ENCODE measurements at regions not wholly inside any gene's neighbourhood (a gene's known extent, or its start where the extent isn't known, plus 50 kb on each side); places are given as distances from the start of the nearest gene placed in this dataset.
A peak's percentile ranks its signal among the peaks of the same experiment; 100 is the strongest.

DNA sequence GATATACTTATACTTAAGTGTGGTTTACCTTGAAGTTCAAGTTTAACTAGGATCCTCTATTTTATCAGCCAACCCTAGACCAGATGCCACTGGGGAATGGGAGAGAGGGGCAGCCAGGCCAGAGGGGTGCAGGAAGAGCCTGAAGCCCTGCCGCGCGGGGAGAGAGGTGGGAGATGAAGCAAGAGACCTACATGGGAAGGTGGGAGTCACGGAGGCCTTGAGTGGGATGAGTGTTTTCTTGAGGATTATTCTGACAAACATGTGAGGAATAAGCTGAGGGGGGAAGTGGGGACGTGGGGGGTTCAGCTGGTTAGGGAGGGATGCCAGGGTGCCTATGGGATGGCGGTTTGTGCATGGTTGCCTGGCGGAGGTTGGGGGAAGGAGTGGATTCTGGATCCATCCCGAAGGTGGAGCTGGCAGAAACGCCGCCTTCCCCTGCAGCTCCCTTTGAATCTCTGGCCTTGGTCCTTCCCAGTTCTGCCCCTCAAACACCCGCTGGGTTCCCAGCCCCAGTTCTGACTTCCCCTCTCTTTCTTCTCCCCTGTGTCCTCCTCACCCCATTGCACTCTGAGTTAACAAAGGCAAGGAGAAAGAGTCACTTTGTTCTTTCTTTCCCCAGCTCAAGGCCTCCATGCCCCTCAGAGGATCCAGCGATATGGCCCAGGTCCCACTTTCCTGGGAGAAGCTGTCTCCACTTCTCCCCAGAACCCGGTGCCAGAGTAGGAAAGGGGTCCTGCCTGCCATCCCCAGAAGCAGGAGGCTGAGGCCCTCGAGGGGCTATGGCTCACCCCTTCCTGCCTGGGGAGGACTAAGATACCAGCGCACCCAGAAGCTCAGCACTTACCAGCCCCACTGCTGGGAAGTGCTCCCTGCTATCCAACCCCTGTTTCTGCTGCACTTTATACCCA is 274.2 kb downstream of the UACA start:
- no peak for DNase-seq

DNA sequence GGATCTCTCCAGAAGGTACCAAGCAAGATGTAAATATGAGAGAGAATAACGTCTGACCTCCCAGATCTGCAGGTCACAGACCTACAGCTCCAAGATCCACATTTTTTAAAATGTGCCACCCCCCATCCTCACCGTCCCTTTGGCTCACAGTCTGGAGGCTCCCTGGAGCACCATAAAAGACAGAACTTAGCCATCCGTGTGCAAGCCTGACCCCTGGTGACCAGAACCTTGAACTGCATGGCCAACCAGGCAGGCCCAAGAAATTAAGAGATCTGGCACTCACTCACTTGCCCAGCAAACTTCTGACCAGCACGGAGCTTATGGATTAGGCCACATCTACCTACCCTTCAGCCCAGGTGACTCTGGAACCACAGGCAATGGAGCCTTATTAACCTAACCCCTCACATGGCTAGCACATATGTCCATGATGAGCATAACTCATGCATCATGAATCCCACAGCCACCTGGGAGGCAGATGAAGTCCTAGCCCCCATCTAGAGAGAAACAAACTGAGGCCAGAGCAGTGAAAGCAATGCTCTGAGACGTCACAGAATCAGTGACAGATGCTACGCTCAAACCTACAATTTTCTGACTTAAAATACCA is 275.3 kb downstream of the UACA start:
- peak; percentile 83 to 90 for DNase-seq

- peak; percentile 54 to 61 for DNase-seq
Observed at GRCh38 chr15:70487387-70487740, 276.0 kb downstream of the UACA start.

DNA sequence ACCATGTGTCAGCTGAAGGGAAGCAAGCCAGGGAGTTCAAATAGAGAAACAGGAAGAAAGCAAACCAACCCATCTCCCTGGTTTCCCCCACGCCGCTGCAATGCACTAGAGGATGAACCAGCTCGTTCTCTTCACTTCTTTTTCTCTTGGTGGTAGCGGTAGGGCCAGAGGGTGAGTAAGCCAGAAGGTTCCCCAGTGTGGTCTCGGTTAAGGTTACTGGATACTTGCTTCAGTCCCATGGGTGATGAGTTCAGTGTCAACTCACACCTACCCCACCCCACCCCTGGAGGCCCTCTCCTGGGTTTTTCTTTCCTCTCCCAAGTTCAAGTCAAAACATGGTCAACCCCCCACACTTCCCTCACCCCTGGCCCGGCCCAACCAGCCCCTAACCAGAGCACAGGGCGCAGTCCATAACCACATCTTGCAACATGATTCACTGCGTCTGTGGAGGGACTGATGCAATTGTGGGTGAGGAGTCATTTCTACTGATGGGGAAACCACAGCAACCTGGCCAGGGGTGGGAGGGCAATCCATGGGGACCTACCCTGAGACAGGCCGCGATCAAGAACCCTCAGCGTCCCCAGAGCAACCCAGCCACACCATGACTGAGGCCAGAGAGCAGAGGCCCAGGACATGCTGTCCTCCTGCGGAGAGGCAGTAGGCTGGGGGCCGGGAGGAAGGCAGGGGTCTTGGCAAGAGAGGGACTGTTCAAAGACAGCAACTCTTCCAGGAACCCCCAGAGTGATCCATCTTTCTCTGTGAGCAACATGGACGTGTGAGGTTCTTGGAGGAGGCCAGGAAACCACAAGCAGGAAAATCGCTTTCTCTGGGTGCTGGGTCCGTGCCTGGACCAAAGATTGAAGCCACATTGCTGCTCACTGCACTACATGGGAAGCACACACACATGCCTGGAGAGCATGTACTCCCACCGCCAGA is 276.6 kb downstream of the UACA start:
- peak; percentile 93 to 94 for DNase-seq

DNA sequence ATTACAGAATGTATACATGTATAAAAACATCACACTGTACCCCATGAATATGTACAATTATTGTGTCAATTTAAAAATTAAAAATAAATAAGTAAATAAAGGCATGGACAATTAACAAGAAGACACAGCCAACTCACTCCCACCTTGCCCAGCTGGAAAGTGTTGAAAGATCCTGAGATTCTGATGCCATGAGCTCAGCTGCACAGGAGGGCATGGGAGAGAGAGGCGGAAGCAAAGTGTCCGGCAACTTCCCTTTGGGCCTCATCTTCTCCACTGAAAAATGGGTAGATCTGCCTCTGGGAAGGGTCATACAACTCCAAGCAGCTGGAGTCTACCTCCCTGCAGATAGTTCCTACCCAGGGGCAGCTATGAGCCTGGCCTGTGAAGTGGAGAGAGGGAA is 277.3 kb downstream of the UACA start:
- peak; percentile 74 to 81 for DNase-seq

GRCh38 chr15:70484993-70485392 is 278.4 kb downstream of the UACA start:
- DNase-seq, result no peak

DNA sequence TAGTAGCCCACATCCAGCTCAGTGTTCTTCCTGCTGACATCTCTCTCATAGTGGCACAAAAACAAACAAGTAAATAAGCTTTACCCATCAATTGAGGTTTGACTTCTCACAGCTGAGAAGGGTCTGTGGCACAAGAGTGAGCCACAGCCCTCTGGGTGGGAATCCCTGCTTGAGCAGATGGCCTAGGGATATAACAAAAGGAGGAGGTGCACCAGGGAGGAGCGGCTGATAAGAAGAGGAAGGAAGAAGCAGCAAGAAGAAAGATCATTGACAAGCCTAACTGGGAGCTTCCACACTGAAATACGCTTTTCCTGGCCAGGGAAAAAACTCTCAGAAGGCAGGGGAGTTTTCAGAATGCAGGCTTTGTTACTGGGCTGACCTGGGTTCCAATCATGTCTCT is 279.8 kb downstream of the UACA start:
- DNase-seq, result no peak

DNA sequence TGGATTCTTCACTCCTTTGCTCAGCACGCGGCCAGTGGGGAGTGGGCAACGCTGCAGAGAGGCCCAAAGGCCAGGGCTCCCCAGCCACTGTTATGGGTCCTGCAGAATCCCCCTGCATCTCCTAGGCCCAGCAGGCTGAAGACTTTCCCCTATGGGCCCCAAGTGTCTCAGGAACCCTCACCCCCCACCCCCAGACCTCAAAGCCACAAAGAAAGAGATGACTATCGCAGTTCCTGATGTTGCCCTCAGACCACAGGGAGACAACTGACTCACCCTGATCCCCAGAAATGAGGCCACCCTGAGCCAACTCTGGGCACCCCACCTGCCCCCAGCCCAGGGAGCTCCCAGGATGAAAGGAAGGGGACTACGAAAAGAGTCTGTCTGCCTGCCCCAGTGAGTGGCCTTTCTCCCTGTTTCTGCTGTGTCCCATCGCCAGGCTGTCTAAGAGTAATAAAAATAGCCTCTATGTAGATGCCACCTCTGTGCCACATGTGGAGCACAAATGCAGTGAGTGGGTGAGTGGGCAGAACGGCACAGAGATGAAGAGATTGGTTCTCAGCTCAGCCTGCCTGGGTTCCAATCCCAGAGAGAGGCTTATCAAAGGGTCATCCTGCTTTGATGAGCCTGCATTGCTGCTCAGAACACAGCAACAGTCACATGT is 283.0 kb downstream of the UACA start:
- peak; percentile 36 to 40 for DNase-seq

- DNase-seq, result no peak
Observed at GRCh38 chr15:70479785-70480184, 283.6 kb downstream of the UACA start.

DNA sequence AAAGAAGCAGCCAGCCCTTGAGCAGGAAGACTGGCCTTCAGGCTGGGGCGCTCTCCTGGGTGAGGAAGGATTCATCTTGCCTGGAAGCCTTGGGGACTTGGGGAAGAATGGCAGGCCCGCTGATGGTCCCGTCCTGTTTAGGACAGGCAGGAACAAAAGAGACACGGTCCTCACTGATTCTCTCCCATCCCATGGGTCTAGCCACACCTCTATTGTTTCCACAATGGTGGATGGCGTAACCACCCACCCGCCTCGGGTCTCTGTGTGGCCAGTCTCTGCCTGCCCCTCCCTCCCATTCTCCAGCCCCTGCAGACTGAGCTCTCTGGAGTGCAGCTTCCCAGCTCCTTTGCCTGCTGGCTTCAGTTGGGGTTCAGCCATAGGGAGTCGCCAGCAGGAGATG is 284.3 kb downstream of the UACA start:
- DNase-seq, result no peak

DNA sequence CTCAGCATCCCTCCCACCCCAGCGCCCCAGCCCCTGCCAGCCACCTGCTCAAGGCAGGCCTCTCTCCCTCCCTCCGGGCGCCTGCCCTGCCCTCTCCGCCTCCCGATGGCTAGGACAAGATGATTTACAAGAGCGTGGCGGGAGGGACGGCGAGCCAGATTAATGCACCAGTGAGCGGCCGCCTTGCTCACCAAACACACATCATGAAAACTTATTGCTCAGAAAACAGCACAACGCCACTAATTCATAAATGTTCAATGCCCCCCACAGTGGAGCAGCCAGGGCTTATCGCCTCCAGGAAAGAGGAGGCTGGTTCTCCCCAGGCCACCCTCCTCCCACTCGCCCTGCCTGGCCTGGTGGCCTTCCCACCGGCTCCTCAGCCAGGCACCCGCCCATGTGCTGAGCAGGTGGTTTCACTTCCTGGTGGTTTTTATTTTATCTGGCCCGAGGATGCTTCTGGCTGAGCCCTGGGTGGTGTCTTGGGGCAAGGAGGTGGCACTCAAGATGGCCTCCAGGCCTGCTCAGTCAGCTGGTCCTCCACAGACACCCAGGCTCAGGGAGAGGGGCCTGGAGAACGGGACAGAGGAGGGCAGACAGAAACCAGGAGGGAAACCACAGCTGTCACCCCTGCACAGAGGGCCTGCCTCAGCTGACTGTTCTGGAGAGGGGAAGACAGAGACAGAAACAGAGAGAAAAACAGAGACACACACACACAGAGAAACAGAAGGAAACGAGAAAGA is 284.9 kb downstream of the UACA start:
- peak; percentile 67 to 78 for DNase-seq

- no peak for DNase-seq
Observed at GRCh38 chr15:70477750-70478250, 285.6 kb downstream of the UACA start.

DNA sequence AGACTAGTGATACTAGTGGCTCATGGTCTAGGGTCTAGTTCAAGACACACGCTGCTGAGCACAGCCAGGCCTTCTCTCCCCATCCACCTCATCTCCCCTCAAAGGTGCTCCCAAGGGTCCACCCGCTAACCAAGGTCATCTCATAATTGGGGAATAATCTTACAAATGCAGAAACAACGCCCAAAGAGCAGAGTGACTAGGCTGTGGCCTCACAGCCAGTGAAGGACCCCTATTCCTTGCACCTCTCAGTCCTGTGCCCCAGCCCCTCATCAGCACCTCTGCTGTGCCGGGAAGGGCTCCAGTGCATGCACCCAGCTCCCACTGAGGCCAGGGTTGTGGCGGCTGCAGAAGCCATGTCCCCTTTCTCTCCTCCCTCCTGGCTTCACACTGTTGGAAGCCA is 286.9 kb downstream of the UACA start:
- DNase-seq, result no peak

DNA sequence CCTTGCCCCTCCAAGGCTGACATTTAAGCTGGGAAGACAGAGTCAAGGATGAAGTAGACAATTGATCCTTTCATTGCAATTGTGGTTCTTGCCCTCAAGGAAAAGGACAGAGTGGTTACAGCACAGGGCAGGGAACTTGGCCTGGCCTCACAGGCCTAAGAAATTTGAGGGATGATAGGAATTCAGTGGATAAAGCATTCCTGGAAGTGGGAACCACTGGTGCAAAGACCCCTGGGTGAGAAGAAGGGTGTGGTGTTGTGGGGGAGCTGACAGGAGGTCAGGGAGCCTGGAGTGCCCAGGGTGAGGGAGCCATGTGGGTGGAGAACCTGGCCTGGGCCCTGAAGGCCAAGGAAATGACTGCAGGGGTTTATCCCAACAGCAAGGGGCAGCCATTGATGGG is 287.4 kb downstream of the UACA start:
- DNase-seq, result no peak

DNA sequence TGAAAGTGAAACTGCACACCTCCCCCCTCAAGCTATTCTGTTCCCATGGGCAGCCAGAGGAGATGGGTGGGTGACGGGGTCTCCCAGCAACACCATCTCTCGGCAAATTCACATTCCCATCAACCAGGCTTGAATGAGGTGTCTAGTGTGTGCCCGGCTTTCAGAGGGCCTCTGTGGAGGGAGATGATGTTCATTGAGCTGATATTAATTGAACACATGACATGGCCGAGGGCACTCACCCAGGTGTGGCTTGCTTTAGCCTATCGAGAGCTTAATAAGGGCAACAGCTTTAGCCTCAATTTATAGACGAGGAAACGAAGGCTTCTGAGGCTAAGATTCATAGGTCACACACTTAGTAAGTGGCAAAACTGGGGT is 288.0 kb downstream of the UACA start:
- DNase-seq, result no peak

DNA sequence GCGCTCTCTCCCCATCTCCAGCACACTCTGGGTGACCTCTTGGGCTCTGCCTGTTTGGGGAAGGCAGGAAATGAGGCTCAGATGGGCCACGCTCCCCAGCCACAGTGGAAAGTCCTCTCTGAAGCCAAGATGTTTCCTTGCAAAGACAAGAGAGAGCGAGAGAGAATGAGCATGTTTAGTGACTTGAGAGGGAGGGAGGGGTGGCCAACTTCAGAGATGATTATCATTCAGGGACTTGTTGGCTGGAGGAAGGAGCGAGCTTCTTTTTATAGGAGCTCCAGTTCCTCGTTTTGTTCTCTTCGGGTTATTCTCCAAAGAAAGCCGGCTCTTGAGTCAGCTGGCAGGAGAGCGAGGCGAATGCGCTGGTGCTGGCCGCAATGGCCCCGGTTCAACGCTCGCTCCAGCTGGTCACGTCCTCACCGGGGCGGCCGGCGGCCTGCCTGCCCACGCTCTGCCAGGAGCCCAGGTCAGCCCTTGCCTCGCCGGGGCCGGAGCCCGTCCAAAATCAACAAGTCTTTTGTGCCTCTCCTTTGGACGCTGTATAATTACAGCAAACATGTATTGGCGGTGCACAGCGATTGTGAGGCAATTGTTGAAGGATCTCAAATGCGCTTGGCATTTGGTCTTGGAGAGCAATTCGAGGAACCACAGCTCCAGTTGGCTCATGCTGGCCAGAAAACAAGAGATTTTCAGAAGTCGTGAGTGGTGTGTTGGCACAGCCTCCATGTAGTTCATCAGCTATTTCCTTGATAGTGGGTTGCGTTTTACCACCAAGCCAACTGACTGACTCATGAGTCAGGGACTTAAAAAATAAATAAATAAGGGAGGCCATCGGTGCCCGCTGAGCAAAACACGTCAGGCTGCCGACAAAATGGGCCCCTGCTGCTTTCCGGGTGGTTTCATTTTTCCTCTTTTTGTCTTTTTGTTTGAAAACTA is 288.6 kb downstream of the UACA start:
- DNase-seq, result peak; percentile 67 to 73

DNA sequence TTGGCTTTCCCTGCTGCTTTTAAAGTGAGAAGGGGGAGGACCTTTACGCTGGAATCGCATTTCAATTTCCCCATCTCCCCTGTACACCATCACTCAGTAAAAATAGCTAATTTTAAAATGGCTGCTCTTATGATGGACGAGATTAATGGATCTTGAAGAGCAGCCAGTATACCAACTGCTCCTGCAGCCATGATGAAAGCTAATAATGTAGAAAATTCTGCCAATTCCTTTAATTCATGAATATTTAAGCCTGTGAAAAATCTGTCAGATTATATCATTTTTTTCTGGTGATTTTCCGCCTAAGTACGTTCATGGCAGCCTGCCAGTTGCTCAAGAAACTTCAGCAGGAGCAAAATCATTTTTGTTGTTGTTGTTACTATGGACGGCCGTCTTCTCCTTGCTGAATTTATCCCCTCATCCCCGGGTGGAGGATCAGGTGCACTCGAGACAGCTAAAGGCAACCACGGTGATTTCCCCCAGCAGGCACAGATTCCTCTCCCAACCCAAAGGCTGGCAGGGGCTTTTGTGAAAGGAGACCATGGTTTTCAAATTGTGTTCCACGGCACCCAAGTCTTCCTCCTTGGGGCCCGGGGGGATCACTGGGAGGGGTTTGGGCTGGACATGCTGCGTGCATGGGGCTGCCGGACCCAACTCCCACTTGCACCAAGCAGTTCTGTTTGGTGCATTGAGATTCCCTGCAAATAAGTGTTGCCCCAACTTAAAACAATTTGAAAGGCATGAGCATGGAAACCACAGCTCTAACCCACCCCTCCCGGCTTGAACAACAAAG is 289.6 kb downstream of the UACA start:
- DNase-seq, result no peak

DNA sequence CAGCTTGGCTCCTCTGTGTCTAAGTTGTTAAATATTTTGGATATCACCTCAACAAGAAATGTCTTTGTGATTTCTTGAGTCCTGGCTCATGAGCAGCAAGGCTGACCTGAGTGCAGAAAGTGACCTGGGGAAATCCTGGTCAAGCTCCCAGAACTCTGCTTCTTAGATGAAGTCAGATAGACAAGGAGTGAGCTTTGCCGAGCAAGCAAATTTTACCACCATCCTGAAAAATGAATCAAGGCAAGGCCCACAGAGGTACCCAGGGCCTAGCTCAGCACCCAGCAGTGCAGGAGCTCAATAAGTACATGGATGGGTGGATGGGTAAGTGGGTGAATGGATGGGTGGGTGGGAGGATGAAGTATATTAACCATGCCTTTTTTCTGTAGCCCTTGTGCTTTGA is 291.8 kb downstream of the UACA start:
- no peak for DNase-seq

DNA sequence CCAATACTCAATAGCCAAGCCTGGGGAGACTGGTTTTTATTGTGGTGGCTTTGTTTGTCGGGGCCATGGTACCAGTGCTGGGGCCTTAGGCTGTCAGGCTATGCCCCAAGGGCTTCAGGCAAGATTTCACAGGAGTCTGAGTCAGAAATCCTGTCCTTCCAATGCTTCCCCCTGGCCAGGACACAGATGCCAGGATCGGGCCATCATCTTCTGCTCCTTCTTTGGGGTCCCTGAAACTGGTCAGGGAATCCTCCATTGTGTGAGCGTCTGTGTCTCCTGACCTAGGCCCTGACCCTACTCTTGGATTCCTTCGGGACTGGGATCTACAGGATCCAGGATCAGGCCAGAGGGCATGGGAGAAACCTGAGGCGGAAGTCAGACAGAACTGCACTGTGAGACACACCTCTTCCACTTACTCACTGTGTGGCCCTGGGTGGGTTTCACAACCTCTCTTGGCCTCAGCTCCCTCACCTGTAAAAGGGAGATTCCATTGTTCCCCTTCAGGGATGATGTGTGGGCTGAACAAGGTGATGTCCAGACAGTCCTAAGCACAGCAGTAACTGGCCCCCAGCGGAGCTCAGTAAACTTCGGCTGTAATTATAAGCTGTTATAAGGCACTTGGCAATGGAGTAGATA is 292.7 kb downstream of the UACA start:
- DNase-seq, result no peak

All from inflammatory macrophage (primary cell).